ENCODE measurements at regions not wholly inside any gene's neighbourhood (a gene's known extent, or its start where the extent isn't known, plus 50 kb on each side); places are given as distances from the start of the nearest gene placed in this dataset.

- no peak for DNase-seq (ENCODE audit: low read depth)
Measured at GRCh38 chr20:57970856-57971255, 257.6 kb downstream of the ANKRD60 start.

- DNase-seq (ENCODE audit: low read depth) = no peak
Measured at GRCh38 chr20:57970116-57970515, 258.3 kb downstream of the ANKRD60 start.

GRCh38 chr20:57968120-57968519 lies 258.3 kb upstream of the PMEPA1 start:
- DNase-seq (ENCODE audit: low read depth) = no peak

- DNase-seq (ENCODE audit: low read depth) = no peak
Measured at GRCh38 chr20:57967364-57967763, 257.5 kb upstream of the PMEPA1 start.

- DNase-seq (ENCODE audit: low read depth) = no peak
Measured at GRCh38 chr20:57966620-57967019, 256.8 kb upstream of the PMEPA1 start.

GRCh38 chr20:57965441-57965840 lies 255.6 kb upstream of the PMEPA1 start:
- no peak for DNase-seq (ENCODE audit: low read depth)

- DNase-seq (ENCODE audit: low read depth) = no peak
Measured at GRCh38 chr20:57964011-57964862, 254.4 kb upstream of the PMEPA1 start.

- no peak for DNase-seq (ENCODE audit: low read depth)
Measured at GRCh38 chr20:57960803-57961575, 251.2 kb upstream of the PMEPA1 start.

GRCh38 chr20:57959589-57959988 lies 249.8 kb upstream of the PMEPA1 start:
- DNase-seq (ENCODE audit: low read depth) = no peak

GRCh38 chr20:57959018-57959417 lies 249.2 kb upstream of the PMEPA1 start:
- no peak for DNase-seq (ENCODE audit: low read depth)

GRCh38 chr20:57958050-57958420 lies 248.2 kb upstream of the PMEPA1 start:
- DNase-seq (ENCODE audit: low read depth) = no peak

- DNase-seq (ENCODE audit: low read depth) = no peak
Measured at GRCh38 chr20:57957411-57958049, 247.7 kb upstream of the PMEPA1 start.

- no peak for DNase-seq (ENCODE audit: low read depth)
Measured at GRCh38 chr20:57953638-57954037, 243.8 kb upstream of the PMEPA1 start.

- no peak for DNase-seq (ENCODE audit: low read depth)
Measured at GRCh38 chr20:57952136-57952535, 242.3 kb upstream of the PMEPA1 start.

GRCh38 chr20:57951549-57951948 lies 241.7 kb upstream of the PMEPA1 start:
- DNase-seq (ENCODE audit: low read depth) = no peak

GRCh38 chr20:57950764-57951485 lies 241.1 kb upstream of the PMEPA1 start:
- DNase-seq (ENCODE audit: low read depth) = no peak

- no peak for DNase-seq (ENCODE audit: low read depth)
Measured at GRCh38 chr20:57948180-57948955, 238.6 kb upstream of the PMEPA1 start.

- no peak for DNase-seq (ENCODE audit: low read depth)
Measured at GRCh38 chr20:57947421-57948179, 237.8 kb upstream of the PMEPA1 start.

GRCh38 chr20:57946559-57947315 lies 236.9 kb upstream of the PMEPA1 start:
- DNase-seq (ENCODE audit: low read depth) = no peak

- DNase-seq (ENCODE audit: low read depth) = no peak
Measured at GRCh38 chr20:57944988-57945387, 235.2 kb upstream of the PMEPA1 start.

Data from CMK (cell line).